Esophagus (tissue), 2 donors: ENCODE measurements at regions not wholly inside any gene's neighbourhood (a gene's known extent, or its start where the extent isn't known, plus 50 kb on each side); places are given as distances from the start of the nearest gene placed in this dataset.
"Not testable (repeated sequence)": the region's sequence is repeated elsewhere in the genome, so short reads cannot be mapped to it uniquely, and the experiment has no call there.

Experiments used
- H3K27ac ChIP-seq, 2 donors: one replicate each; pipeline ENCODE4 v1.5.1; 2013; ENCODE audit warnings: low read depth in 2 of 2, mild to moderate bottlenecking in 2 of 2, inconsistent platforms in 1 of 2, low read length in 1 of 2, moderate library complexity in 1 of 2
- H3K27me3 ChIP-seq, 2 donors: one replicate each; pipeline ENCODE4 v1.6.1; 2013; ENCODE audit warnings: low read length in 2 of 2, control low read depth in 1 of 2, mild to moderate bottlenecking in 1 of 2; ENCODE audit not compliant: insufficient read depth in 2 of 2, control insufficient read depth in 1 of 2
- H3K36me3 ChIP-seq, 2 donors: one replicate each; pipeline ENCODE4 v1.6.1; 2013; ENCODE audit warnings: low read length in 1 of 2; ENCODE audit not compliant: control insufficient read depth in 2 of 2, insufficient read depth in 2 of 2
- H3K4me1 ChIP-seq, 2 donors: one replicate each; pipeline ENCODE4 v1.6.1; 2013; ENCODE audit warnings: low read length in 1 of 2; ENCODE audit not compliant: control insufficient read depth in 2 of 2, insufficient read depth in 2 of 2
- H3K4me3 ChIP-seq, 2 donors: one replicate each; pipeline ENCODE4 v1.5.1; 2013; ENCODE audit warnings: low read length in 2 of 2, mild to moderate bottlenecking in 2 of 2, low read depth in 1 of 2, moderate library complexity in 1 of 2
- H3K9me3 ChIP-seq, 2 donors: one replicate each; pipeline ENCODE4 v1.6.1; 2013; ENCODE audit warnings: mild to moderate bottlenecking in 2 of 2, low read depth in 1 of 2, low read length in 1 of 2, moderate library complexity in 1 of 2; ENCODE audit not compliant: control insufficient read depth in 2 of 2, insufficient read depth in 1 of 2
- WGBS, 2 donors: extraction: QIAGEN DNeasy Blood & Tissue Kit; methylation state at CpG; one replicate each; pipeline ENCODE4 v1.1.7; 2013; 5-methylcytosine and 5-hydroxymethylcytosine counted together
- donor health status: healthy with polysubstance abuse.
- donor health status: Bipolar disorder and iron deficiency.

- 72 to 87% methylated on average over 3 of the region's 3 CpGs for WGBS, 2 donors
- H3K36me3 ChIP-seq: no peaks in the 10 kb centered on the region
- H3K27me3 ChIP-seq: no peaks in the 10 kb centered on the region
- no peak overlapping the region for H3K27ac ChIP-seq
- H3K4me1 ChIP-seq: no peaks in the 10 kb centered on the region
- no peak overlapping the region for H3K4me3 ChIP-seq
- no peaks in the 10 kb centered on the region for H3K9me3 ChIP-seq
Measured at GRCh38 chr3:24689353-24689752, 194.7 kb upstream of the THRB start.

DNA sequence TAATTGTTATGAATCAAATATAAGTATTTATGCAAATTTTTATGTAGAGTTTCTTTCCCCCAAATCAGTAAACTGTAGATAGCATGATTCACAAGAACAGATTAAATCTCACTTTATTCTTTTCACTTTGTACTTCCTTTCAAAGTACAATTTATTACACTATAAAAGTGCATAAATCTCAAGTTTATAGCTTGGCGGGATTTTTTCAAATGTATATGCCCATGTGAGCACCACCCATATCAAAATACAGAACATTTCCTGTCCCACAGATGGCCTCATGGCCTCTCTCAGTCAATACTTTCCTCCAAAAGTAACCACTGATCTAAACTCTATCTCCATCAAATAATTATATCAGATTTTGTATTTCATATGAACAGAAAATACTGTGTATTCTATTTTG is 196.1 kb upstream of the THRB start:
- WGBS, 2 donors: 82 to 86% methylated on average over 1 of the region's 1 CpG
- Histone ChIP-seq H3K27me3 (no peaks in the 10 kb centered on the region), H3K4me1 (no peaks in the 10 kb centered on the region), H3K4me3 (no peak overlapping the region), H3K36me3 (no peaks in the 10 kb centered on the region), H3K27ac (no peak overlapping the region), H3K9me3 (no peaks in the 10 kb centered on the region)

GRCh38 chr3:24699078-24699477 is 204.4 kb upstream of the THRB start:
- 64 to 88% methylated on average over 1 of the region's 1 CpG for WGBS, 2 donors
- not testable (repeated sequence) for H3K27ac ChIP-seq, H3K4me1 ChIP-seq, H3K27me3 ChIP-seq, H3K36me3 ChIP-seq, H3K9me3 ChIP-seq, H3K4me3 ChIP-seq

DNA sequence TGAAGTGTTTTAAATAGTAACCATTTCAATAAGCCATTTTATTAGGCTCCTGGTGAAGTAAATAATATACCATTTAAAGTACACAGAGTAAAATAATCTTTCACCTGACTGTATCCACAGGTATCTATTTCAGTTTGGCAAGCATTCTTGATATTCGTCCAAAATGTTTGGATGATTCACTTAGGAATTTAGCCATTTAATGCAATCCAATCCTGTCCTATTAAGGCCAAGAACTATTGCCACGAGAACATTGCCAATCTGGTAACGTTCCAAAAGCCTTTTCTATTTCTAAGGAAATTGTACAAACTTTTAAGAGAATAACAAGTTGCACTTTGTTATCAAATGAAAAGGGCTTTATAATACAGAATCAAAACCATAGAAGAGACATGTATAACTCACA is 209.8 kb upstream of the THRB start:
- no peaks in the 10 kb centered on the region for H3K36me3 ChIP-seq
- H3K27me3 ChIP-seq: peaks cover 0 to 2% of the 10 kb centered on the region in 2 donors
- H3K9me3 ChIP-seq: no peaks in the 10 kb centered on the region
- no peak overlapping the region for H3K27ac ChIP-seq
- WGBS, 2 donors: 13 to 33% methylated on average over 3 of the region's 3 CpGs
- peaks cover 0 to 2% of the 10 kb centered on the region in 2 donors for H3K4me1 ChIP-seq
- H3K4me3 ChIP-seq: no peak overlapping the region

DNA sequence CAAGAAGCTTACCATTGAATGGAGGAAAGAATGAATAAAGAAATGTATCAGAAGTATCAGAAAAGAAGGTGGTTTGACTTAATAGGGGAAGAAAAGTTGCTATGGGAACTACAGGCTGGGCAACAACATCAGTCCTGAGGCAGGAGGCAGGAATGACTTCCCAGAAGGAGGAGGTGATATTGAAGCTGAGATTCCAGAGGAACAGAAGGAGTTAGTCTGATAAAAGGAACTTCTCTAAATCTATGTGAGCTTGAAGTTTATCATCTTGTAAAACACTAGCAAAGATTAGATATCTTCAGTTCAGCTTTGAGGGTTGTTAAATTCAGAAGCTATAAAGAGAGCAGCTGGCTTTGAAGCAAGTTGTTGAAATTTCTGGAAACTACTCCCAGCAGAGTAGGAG is 213.3 kb upstream of the THRB start:
- no peaks in the 10 kb centered on the region for H3K9me3 ChIP-seq
- peaks cover 0 to 2% of the 10 kb centered on the region in 2 donors for H3K4me1 ChIP-seq
- no peaks in the 10 kb centered on the region for H3K36me3 ChIP-seq
- H3K4me3 ChIP-seq: no peak overlapping the region
- H3K27me3 ChIP-seq: peaks cover 0 to 2% of the 10 kb centered on the region in 2 donors
- no peak overlapping the region for H3K27ac ChIP-seq

- WGBS, 2 donors: 29 to 44% methylated on average over 1 of the region's 1 CpG
- Histone ChIP-seq H3K9me3 (no peaks in the 10 kb centered on the region), H3K4me3 (no peak overlapping the region), H3K4me1 (peaks cover 0 to 2% of the 10 kb centered on the region in 2 donors), H3K27ac (no peak overlapping the region), H3K27me3 (peaks cover 0 to 2% of the 10 kb centered on the region in 2 donors), H3K36me3 (no peaks in the 10 kb centered on the region)
Measured at GRCh38 chr3:24709956-24710355, 215.3 kb upstream of the THRB start.

DNA sequence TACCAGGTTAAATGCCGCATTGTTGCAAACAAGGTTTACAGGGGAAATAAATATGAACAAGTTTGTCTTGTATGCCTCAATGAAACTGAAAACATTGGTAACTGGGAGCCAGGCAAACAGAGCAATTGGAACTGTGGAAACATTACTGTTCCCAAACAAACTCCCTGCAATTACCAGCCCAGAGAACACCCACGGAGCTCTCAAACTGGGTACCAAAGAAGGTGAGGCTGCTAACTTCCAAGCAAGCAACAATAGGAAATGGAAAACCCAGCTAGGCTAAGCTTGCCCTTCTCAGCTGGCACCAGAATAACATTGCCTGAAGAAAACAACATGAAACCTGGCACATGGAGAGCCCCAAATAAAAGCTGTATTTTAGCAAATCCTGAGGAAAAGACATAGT is 218.9 kb upstream of the THRB start:
- Histone ChIP-seq H3K4me1 (no peaks in the 10 kb centered on the region), H3K4me3 (no peak overlapping the region), H3K27me3 (peaks cover 0 to 2% of the 10 kb centered on the region in 2 donors), H3K9me3 (no peaks in the 10 kb centered on the region), H3K36me3 (no peaks in the 10 kb centered on the region), H3K27ac (no peak overlapping the region)
- 63 to 69% methylated on average over 2 of the region's 2 CpGs for WGBS, 2 donors

DNA sequence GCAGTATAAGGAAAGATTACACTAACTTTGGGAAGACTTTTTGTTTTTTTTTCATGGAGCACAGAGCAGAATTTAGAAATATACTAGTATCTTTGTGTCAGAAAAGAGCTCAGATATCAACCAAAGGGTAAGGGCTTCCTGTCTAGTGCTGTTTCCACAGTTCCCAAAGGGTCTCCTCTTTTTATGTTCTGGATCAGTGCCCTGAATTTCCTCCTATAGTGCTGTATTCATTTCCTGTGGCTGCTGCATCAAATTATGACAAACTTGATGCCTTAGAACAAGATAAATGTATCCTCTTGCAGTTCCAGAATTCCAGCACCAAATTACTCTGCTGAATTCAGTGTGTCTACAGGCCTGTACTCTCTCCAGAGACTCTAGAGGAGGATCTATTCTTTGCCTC is 219.8 kb upstream of the THRB start:
- no peak overlapping the region for H3K27ac ChIP-seq
- no peaks in the 10 kb centered on the region for H3K9me3 ChIP-seq
- H3K4me3 ChIP-seq: no peak overlapping the region
- H3K27me3 ChIP-seq: no peaks in the 10 kb centered on the region
- no peaks in the 10 kb centered on the region for H3K36me3 ChIP-seq
- no peaks in the 10 kb centered on the region for H3K4me1 ChIP-seq

DNA sequence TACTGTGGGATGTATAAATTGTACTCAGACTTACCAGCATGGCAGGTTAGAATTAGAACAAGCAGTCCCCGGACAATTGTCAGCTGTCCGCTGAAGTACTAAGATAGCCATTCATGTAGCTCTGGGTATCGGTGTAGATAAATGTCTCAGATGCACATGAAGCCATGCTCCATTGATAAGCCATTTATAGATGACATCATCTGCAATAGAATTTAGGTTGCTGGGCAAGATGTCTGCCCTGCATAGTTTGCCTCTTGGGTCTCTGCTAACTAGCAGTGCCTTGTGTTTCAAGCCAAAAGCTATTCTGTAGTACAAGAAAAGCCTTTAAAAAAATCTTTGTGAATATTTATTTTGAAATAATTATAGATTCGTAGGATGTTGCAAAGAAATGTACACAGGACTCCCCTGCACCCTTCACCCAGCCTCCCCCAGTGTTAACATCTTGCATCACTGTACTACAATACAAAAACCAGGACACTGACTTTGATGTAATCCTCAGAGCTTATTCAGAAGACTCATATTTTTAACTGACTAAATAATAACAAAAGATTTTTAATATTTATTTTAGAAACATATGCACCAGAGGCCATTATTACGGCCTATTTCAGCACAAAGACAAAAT is 220.6 kb upstream of the THRB start:
- H3K27me3 ChIP-seq: no peaks in the 10 kb centered on the region

DNA sequence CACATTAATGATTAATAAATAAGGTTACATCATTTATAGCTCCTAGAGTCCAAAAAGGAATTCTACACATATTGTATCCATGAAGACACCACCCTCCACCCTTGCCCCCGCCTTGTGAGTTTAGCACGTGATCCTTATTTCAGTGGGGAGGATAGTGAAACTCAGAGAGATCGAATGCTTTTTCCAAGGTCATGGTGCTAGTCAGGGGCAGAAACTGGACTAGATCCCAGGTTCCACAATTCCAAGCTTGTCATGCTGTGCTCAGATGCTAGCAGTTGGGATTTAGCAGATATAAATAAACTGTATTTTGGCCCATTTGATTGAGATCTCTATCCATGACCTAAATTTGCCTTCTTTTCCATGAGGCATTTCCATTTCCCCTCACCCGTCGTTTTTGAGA is 227.4 kb upstream of the THRB start:
- no peak overlapping the region for H3K4me3 ChIP-seq
- H3K27ac ChIP-seq: no peak overlapping the region
- WGBS, 2 donors: 65 to 69% methylated on average over 5 of the region's 5 CpGs
- no peaks in the 10 kb centered on the region for H3K27me3 ChIP-seq
- no peaks in the 10 kb centered on the region for H3K4me1 ChIP-seq
- H3K9me3 ChIP-seq: no peaks in the 10 kb centered on the region
- H3K36me3 ChIP-seq: no peaks in the 10 kb centered on the region

More for the DNA sequence above, 220.6 kb upstream of the THRB start:
- Histone ChIP-seq H3K36me3 (no peaks in the 10 kb centered on the region), H3K4me3 (no peak overlapping the region), H3K27ac (no peak overlapping the region), H3K4me1 (no peaks in the 10 kb centered on the region), H3K9me3 (no peaks in the 10 kb centered on the region)
- WGBS, 2 donors: 76 to 84% methylated on average over 5 of the region's 5 CpGs
